ENCODE measurements at regions not wholly inside any gene's neighbourhood (a gene's known extent, or its start where the extent isn't known, plus 50 kb on each side); places are given as distances from the start of the nearest gene placed in this dataset.
A peak's percentile ranks its signal among the peaks of the same experiment; 100 is the strongest.

DNA sequence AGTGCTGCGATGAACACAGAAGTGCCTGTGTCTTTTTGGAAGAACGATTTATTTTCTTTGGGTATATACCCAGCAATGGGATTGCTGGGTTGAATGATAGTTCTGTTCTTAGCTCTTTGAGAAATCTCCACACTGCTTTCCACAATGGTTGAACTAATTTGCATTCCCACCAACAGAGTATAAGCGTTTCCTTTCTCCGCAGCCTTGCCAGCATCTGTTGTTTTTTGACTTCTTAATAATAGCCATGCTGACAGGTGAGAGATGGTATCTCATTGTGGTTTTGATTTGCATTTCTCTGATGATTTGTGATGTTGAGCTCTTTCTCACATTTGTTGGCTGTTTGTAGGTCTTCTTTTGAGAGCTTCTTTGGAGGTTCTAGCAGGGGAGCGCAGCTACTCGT, 134.6 kb downstream of the TENT4A start:
- no peaks in the 10 kb centered on the region for H3K4me1 Mint-ChIP-seq
- H3K36me3 ChIP-seq (ENCODE audit: control insufficient read depth, insufficient read depth, low read length) = no peaks in the 10 kb centered on the region
- ATAC-seq = no peak
- peaks cover 7% of the 10 kb centered on the region for H3K9me3 ChIP-seq (ENCODE audit: control insufficient read depth, insufficient read depth, low read length)
- no peaks in the 10 kb centered on the region for H3K27me3 Mint-ChIP-seq (ENCODE audit: low read depth in 2 of 2)
- H3K4me3 ChIP-seq (ENCODE audit: low read length) = no peak overlapping the region
- no peak overlapping the region for H3K4me3 Mint-ChIP-seq
- intact Hi-C loops (cut with micrococcal nuclease) = no loop called here
- H3K27ac Mint-ChIP-seq = no peak overlapping the region
- no peaks in the 10 kb centered on the region for H3K27me3 ChIP-seq (ENCODE audit: control insufficient read depth, insufficient read depth, low read length)
- no peak overlapping the region for H3K27ac ChIP-seq (ENCODE audit: low read length)
- TF ChIP-seq, protein P1, sequence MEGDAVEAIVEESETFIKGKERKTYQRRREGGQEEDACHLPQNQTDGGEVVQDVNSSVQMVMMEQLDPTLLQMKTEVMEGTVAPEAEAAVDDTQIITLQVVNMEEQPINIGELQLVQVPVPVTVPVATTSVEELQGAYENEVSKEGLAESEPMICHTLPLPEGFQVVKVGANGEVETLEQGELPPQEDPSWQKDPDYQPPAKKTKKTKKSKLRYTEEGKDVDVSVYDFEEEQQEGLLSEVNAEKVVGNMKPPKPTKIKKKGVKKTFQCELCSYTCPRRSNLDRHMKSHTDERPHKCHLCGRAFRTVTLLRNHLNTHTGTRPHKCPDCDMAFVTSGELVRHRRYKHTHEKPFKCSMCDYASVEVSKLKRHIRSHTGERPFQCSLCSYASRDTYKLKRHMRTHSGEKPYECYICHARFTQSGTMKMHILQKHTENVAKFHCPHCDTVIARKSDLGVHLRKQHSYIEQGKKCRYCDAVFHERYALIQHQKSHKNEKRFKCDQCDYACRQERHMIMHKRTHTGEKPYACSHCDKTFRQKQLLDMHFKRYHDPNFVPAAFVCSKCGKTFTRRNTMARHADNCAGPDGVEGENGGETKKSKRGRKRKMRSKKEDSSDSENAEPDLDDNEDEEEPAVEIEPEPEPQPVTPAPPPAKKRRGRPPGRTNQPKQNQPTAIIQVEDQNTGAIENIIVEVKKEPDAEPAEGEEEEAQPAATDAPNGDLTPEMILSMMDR (IDR thresholded peaks at IDR 0.05) = no peak
- no peaks in the 10 kb centered on the region for H3K9me3 Mint-ChIP-seq
- WGBS (ENCODE audit: insufficient coverage) = 92% methylated on average over 4 of the region's 6 CpGs
- H3K36me3 Mint-ChIP-seq = no peaks in the 10 kb centered on the region
- peak in 1 of 2 donors; percentile 23 for DNase-seq
- no peaks in the 10 kb centered on the region for H3K4me1 ChIP-seq (ENCODE audit: control insufficient read depth, insufficient read depth, low read length)

- TF ChIP-seq, protein P1 (IDR thresholded peaks at IDR 0.05) = no peak
- Histone ChIP-seq H3K27ac (ENCODE audit: low read length) (no peak overlapping the region), H3K27me3 (ENCODE audit: control insufficient read depth, insufficient read depth, low read length) (no peaks in the 10 kb centered on the region), H3K4me1 (ENCODE audit: control insufficient read depth, insufficient read depth, low read length) (no peaks in the 10 kb centered on the region), H3K4me3 (ENCODE audit: low read length) (no peak overlapping the region), H3K9me3 (ENCODE audit: control insufficient read depth, insufficient read depth, low read length) (peaks cover 9% of the 10 kb centered on the region), H3K36me3 (ENCODE audit: control insufficient read depth, insufficient read depth, low read length) (no peaks in the 10 kb centered on the region)
- peak; percentile 66 to 79 (median 76) for ATAC-seq
- no peak for DNase-seq
- Mint-ChIP-seq H3K4me1 (no peaks in the 10 kb centered on the region), H3K36me3 (no peaks in the 10 kb centered on the region), H3K27ac (no peak overlapping the region), H3K4me3 (no peak overlapping the region), H3K9me3 (no peaks in the 10 kb centered on the region), H3K27me3 (ENCODE audit: low read depth in 2 of 2) (no peaks in the 10 kb centered on the region)
- intact Hi-C loops (cut with micrococcal nuclease) = no loop called here
- 72% methylated on average over 7 of the region's 8 CpGs for WGBS (ENCODE audit: insufficient coverage)
These were observed 136.3 kb downstream of the TENT4A start for GRCh38 chr5:6849316-6850105.

DNA sequence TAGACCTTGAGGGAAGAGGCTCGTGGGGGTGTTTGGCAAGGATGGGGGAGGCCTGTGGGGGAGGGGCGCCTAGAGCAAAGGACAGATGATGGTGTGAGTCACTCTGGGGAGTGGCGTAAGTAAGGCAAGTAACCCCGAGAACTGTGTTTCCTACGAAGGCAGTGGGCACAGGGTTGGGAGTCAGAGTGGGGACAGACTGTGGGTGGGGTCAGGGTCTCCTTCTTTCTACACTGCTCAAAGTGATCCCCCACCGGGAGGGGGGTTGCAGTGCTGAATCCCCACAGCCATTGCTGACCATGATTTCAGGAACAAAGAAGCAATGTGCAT, 136.8 kb downstream of the TENT4A start:
- Mint-ChIP-seq H3K9me3 (no peaks in the 10 kb centered on the region), H3K36me3 (no peaks in the 10 kb centered on the region), H3K27me3 (ENCODE audit: low read depth in 2 of 2) (no peaks in the 10 kb centered on the region), H3K27ac (no peak overlapping the region), H3K4me1 (no peaks in the 10 kb centered on the region), H3K4me3 (no peak overlapping the region)
- intact Hi-C loops (cut with micrococcal nuclease) = no loop called here
- no peak for DNase-seq
- no peak overlapping the region for H3K4me3 ChIP-seq (ENCODE audit: low read length)
- 84% methylated on average over 6 of the region's 6 CpGs for WGBS (ENCODE audit: insufficient coverage)
- ATAC-seq = peak; percentile 8 to 58 (median 34)
- H3K4me1 ChIP-seq (ENCODE audit: control insufficient read depth, insufficient read depth, low read length) = no peaks in the 10 kb centered on the region
- H3K27ac ChIP-seq (ENCODE audit: low read length) = peak overlapping the region; percentile 8
- H3K9me3 ChIP-seq (ENCODE audit: control insufficient read depth, insufficient read depth, low read length) = peaks cover 9% of the 10 kb centered on the region
- TF ChIP-seq, protein P1 (IDR thresholded peaks at IDR 0.05) = no peak
- no peaks in the 10 kb centered on the region for H3K36me3 ChIP-seq (ENCODE audit: control insufficient read depth, insufficient read depth, low read length)
- H3K27me3 ChIP-seq (ENCODE audit: control insufficient read depth, insufficient read depth, low read length) = no peaks in the 10 kb centered on the region

- 77% methylated on average over 5 of the region's 5 CpGs for WGBS (ENCODE audit: insufficient coverage)
- Mint-ChIP-seq H3K27ac (no peak overlapping the region), H3K4me1 (no peaks in the 10 kb centered on the region), H3K4me3 (no peak overlapping the region), H3K9me3 (no peaks in the 10 kb centered on the region), H3K36me3 (no peaks in the 10 kb centered on the region), H3K27me3 (ENCODE audit: low read depth in 2 of 2) (no peaks in the 10 kb centered on the region)
- TF ChIP-seq, protein P1 (IDR thresholded peaks at IDR 0.05) = no peak
- no peaks in the 10 kb centered on the region for H3K27me3 ChIP-seq (ENCODE audit: control insufficient read depth, insufficient read depth, low read length)
- H3K27ac ChIP-seq (ENCODE audit: low read length) = no peak overlapping the region
- ATAC-seq (no peak), DNase-seq (no peak)
- intact Hi-C loops (cut with micrococcal nuclease) = no loop called here
- peaks cover 5% of the 10 kb centered on the region for H3K9me3 ChIP-seq (ENCODE audit: control insufficient read depth, insufficient read depth, low read length)
- no peaks in the 10 kb centered on the region for H3K36me3 ChIP-seq (ENCODE audit: control insufficient read depth, insufficient read depth, low read length)
- H3K4me3 ChIP-seq (ENCODE audit: low read length) = no peak overlapping the region
- no peaks in the 10 kb centered on the region for H3K4me1 ChIP-seq (ENCODE audit: control insufficient read depth, insufficient read depth, low read length)
These were observed 143.4 kb downstream of the TENT4A start for GRCh38 chr5:6856653-6857052.
